CD14-positive monocyte (primary cell): ENCODE measurements at regions not wholly inside any gene's neighbourhood (a gene's known extent, or its start where the extent isn't known, plus 50 kb on each side); places are given as distances from the start of the nearest gene placed in this dataset.

Experiments used
- DNase-seq, 3 donors: peaks; one replicate each; pipeline ENCODE4 v3.0.0-alpha.2; 2011 to 2022
- H2AFZ ChIP-seq: 2 replicates; pipeline ENCODE4 v1.6.0; 2012; ENCODE audit warnings: mild to moderate bottlenecking, low read depth, low read length, inconsistent platforms; ENCODE audit not compliant: insufficient read depth, poor library complexity, severe bottlenecking
- H3K27ac ChIP-seq, 2 donors: 1 replicate in 1 of 2; 2 replicates in 1 of 2; pipeline ENCODE4 v1.5.1; 2012 to 2013; ENCODE audit warnings: low read length in 2 of 2, control low read depth in 1 of 2, inconsistent platforms in 1 of 2, low read depth in 1 of 2, mild to moderate bottlenecking in 1 of 2
- H3K27me3 ChIP-seq, 2 donors: one replicate each; pipeline versions ENCODE4 v1.6.0 to v1.6.1; 2011 to 2013; ENCODE audit warnings: low read length in 2 of 2; ENCODE audit not compliant: control insufficient read depth in 2 of 2, insufficient read depth in 2 of 2
- H3K36me3 ChIP-seq, 2 donors: replicated peaks in 1 of 2; 1 replicate in 1 of 2; 2 replicates in 1 of 2; pipeline versions ENCODE4 v1.5.1 to v1.6.1; 2012 to 2013; ENCODE audit warnings: low read length in 2 of 2, control low read depth in 1 of 2, inconsistent platforms in 1 of 2, mild to moderate bottlenecking in 1 of 2; ENCODE audit not compliant: insufficient read depth in 2 of 2, control insufficient read depth in 1 of 2
- H3K4me1 ChIP-seq, 2 donors: 1 replicate in 1 of 2; 2 replicates in 1 of 2; pipeline versions ENCODE4 v1.5.1 to v1.6.1; 2012 to 2013; ENCODE audit warnings: low read length in 2 of 2, control low read depth in 1 of 2, inconsistent platforms in 1 of 2, mild to moderate bottlenecking in 1 of 2, moderate library complexity in 1 of 2; ENCODE audit not compliant: insufficient read depth in 2 of 2, control insufficient read depth in 1 of 2
- H3K4me2 ChIP-seq: replicated peaks from 2 replicates; pipeline ENCODE3; 2012; ENCODE audit warnings: low read length, moderate library complexity, mild to moderate bottlenecking; ENCODE audit not compliant: poor library complexity, severe bottlenecking; ENCODE audit errors: extremely low read depth
- H3K4me3 ChIP-seq, 3 experiments: fragments of 200-600 bp in 1 of 3; sonication (generic) in 1 of 3; replicated peaks in 1 of 3; 1 replicate in 2 of 3; 2 replicates in 1 of 3; pipeline ENCODE4 v1.5.1; 2011 to 2013; ENCODE audit warnings: low read length in 3 of 3, mild to moderate bottlenecking in 3 of 3, control low read depth in 2 of 3, low read depth in 2 of 3, inconsistent platforms in 1 of 3, moderate library complexity in 1 of 3
- H3K79me2 ChIP-seq: 2 replicates; pipeline ENCODE4 v1.6.0; 2012; ENCODE audit warnings: mild to moderate bottlenecking, control low read depth, inconsistent platforms, low read length, moderate library complexity; ENCODE audit not compliant: insufficient read depth
- H3K9ac ChIP-seq: 2 replicates; pipeline ENCODE4 v1.6.0; 2017; ENCODE audit warnings: low read length, mild to moderate bottlenecking; ENCODE audit not compliant: insufficient read depth, poor library complexity, severe bottlenecking
- H3K9me3 ChIP-seq, 2 donors: replicated peaks in 1 of 2; 1 replicate in 1 of 2; 2 replicates in 1 of 2; pipeline versions ENCODE4 v1.5.1 to v1.6.1; 2012 to 2013; ENCODE audit warnings: low read length in 2 of 2, control low read depth in 1 of 2; ENCODE audit not compliant: control insufficient read depth in 1 of 2, insufficient read depth in 1 of 2
- H4K20me1 ChIP-seq: 2 replicates; pipeline ENCODE4 v1.6.0; 2012; ENCODE audit warnings: mild to moderate bottlenecking, low read length, control low read depth, moderate library complexity; ENCODE audit not compliant: insufficient read depth
- H3K27ac Mint-ChIP-seq, 7 donors: one replicate each; pipeline ENCODE4 v1.8.0; 2020; ENCODE audit warnings: mild to moderate bottlenecking in 7 of 7, mixed read lengths in 7 of 7, moderate library complexity in 6 of 7, inconsistent platforms in 2 of 7
- H3K27me3 Mint-ChIP-seq, 3 donors: one replicate each; pipeline ENCODE4 v1.8.0; 2021 to 2022; ENCODE audit warnings: low read depth in 3 of 3, mild to moderate bottlenecking in 3 of 3, mixed read lengths in 3 of 3, moderate library complexity in 3 of 3, inconsistent platforms in 1 of 3
- H3K36me3 Mint-ChIP-seq, 2 donors: one replicate each; pipeline ENCODE4 v1.8.0; 2020; ENCODE audit warnings: mixed read lengths in 2 of 2, inconsistent platforms in 1 of 2, mild to moderate bottlenecking in 1 of 2
- H3K4me1 Mint-ChIP-seq: one replicate; pipeline ENCODE4 v1.8.0; 2020; ENCODE audit warnings: mild to moderate bottlenecking, mixed read lengths
- H3K4me3 Mint-ChIP-seq, 2 donors: one replicate each; pipeline ENCODE4 v1.8.0; 2020; ENCODE audit warnings: mild to moderate bottlenecking in 2 of 2, mixed read lengths in 2 of 2, moderate library complexity in 1 of 2
- H3K9me3 Mint-ChIP-seq, 7 donors: one replicate each; pipeline ENCODE4 v1.8.0; 2020 to 2022; ENCODE audit warnings: mixed read lengths in 7 of 7, mild to moderate bottlenecking in 6 of 7, moderate library complexity in 6 of 7, inconsistent platforms in 2 of 7
- WGBS: methylation state at CpG from one replicate; pipeline ENCODE4 v1.1.5; 2013; ENCODE audit warnings: missing lambda C conversion rate; ENCODE audit not compliant: insufficient coverage; 5-methylcytosine and 5-hydroxymethylcytosine counted together
- intact Hi-C, 2 donors: fragments of 100-400 bp; cut with micrococcal nuclease; formaldehyde crosslinking; loops; one replicate each; pipeline versions ENCODE4 v1.15.0 to v1.15.1; 2023
- TF ChIP-seq, protein P1 (sequence below): fragments of 200-600 bp; IDR thresholded peaks from one replicate; pipeline ENCODE4 v1.8.0; 2022; ENCODE audit warnings: antibody characterized with exemption, mild to moderate bottlenecking

DNA sequence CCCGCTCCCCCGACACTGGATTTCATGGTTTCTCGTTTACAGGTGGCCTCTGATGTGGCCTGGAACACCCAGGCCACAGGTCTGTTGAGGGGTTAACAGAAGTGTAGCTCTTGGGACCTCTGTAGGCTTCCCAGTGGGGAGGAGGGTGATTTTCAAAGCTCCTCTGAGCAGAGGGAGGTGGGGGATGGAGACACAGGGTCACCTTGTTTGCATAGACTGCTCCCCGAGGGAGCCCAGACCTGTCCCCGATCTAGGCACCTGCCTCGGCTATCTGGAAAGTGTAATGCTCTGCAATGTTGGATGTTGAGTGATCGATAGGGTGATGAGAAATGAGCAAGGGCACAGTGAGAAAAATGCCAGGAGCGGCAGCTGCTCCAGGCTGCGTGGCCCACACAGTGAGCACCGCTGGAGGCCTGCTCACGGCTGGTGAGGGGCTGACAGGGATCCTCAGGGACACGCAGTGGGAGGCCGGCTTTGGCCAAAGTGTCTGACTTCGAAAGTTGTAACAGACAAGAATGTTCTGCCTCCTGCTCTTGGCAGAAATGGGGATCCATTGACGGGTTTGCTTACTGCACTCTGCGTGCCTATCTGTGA lies 594.1 kb downstream of the BRD1 start:
- no peaks in the 10 kb centered on the region for H3K27me3 ChIP-seq
- WGBS = 89% methylated on average over 14 of the region's 16 CpGs
- no peak overlapping the region for H3K4me3 Mint-ChIP-seq
- no peak overlapping the region for H3K27ac ChIP-seq
- H3K36me3 Mint-ChIP-seq = no peaks in the 10 kb centered on the region
- no peak overlapping the region for H2AFZ ChIP-seq
- TF ChIP-seq, protein P1, sequence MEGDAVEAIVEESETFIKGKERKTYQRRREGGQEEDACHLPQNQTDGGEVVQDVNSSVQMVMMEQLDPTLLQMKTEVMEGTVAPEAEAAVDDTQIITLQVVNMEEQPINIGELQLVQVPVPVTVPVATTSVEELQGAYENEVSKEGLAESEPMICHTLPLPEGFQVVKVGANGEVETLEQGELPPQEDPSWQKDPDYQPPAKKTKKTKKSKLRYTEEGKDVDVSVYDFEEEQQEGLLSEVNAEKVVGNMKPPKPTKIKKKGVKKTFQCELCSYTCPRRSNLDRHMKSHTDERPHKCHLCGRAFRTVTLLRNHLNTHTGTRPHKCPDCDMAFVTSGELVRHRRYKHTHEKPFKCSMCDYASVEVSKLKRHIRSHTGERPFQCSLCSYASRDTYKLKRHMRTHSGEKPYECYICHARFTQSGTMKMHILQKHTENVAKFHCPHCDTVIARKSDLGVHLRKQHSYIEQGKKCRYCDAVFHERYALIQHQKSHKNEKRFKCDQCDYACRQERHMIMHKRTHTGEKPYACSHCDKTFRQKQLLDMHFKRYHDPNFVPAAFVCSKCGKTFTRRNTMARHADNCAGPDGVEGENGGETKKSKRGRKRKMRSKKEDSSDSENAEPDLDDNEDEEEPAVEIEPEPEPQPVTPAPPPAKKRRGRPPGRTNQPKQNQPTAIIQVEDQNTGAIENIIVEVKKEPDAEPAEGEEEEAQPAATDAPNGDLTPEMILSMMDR = no peak
- H4K20me1 ChIP-seq = no peaks in the 10 kb centered on the region
- no peak overlapping the region for H3K9ac ChIP-seq
- H3K79me2 ChIP-seq = no peaks in the 10 kb centered on the region
- H3K36me3 ChIP-seq = no peaks in the 10 kb centered on the region
- no peak overlapping the region for H3K27ac Mint-ChIP-seq
- no peaks in the 10 kb centered on the region for H3K4me1 Mint-ChIP-seq
- no peaks in the 10 kb centered on the region for H3K9me3 ChIP-seq
- intact Hi-C loops = no loop called here
- H3K4me3 ChIP-seq = no peak overlapping the region
- peaks cover 0 to 4% (median 0%) of the 10 kb centered on the region in 7 donors for H3K9me3 Mint-ChIP-seq
- no peak for DNase-seq
- H3K4me1 ChIP-seq = no peaks in the 10 kb centered on the region
- H3K4me2 ChIP-seq = no peak overlapping the region
- peaks cover 0 to 4% (median 3%) of the 10 kb centered on the region in 3 donors for H3K27me3 Mint-ChIP-seq

DNA sequence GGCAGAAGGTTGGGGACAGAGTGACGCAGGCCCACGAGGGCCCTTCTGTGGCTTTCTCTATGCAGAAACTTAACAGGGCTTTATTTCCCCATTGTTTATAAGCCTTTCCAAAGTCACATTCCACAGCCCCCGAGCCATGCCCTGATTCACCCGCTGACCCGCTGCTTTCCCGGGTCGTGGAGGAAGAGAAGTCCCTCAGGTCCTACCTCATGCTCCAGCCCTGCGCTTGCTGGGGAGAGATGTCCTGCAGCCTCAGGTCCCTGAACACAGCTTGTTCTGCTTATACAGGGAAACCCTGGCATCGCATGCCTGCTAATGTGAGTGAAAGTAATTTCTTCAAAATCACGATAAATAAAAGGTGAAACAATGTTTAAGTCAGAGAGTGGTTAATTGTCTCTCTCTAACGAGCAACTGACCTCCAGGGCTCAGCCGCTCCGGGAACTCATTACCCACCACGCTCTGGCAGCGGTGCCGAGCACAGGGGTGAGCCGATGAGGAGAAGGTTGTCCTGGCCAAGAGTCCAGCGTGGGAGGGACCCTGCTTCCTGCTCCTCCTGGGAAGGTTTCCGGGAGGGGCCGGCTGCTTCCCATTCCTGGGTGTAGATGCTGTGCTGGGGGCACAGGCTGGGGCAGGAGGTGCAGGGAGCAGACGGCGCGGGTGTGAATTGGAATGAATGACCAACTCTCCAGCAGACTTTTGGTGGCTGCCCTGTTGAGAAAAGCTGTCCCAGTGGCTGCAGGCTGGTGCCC lies 595.2 kb downstream of the BRD1 start:
- TF ChIP-seq, protein P1 = no peak
- H3K27ac Mint-ChIP-seq = no peak overlapping the region
- H3K27me3 Mint-ChIP-seq = peaks cover 0 to 4% (median 3%) of the 10 kb centered on the region in 3 donors
- intact Hi-C loops = no loop called here
- peaks cover 0 to 4% (median 0%) of the 10 kb centered on the region in 7 donors for H3K9me3 Mint-ChIP-seq
- H3K79me2 ChIP-seq = no peaks in the 10 kb centered on the region
- 82% methylated on average over 19 of the region's 23 CpGs for WGBS
- H3K4me3 Mint-ChIP-seq = no peak overlapping the region
- H4K20me1 ChIP-seq = no peaks in the 10 kb centered on the region
- no peaks in the 10 kb centered on the region for H3K36me3 Mint-ChIP-seq
- no peaks in the 10 kb centered on the region for H3K27me3 ChIP-seq
- H3K27ac ChIP-seq = no peak overlapping the region
- no peak for DNase-seq
- no peak overlapping the region for H3K4me2 ChIP-seq
- H3K9ac ChIP-seq = no peak overlapping the region
- no peaks in the 10 kb centered on the region for H3K9me3 ChIP-seq
- H3K4me3 ChIP-seq = no peak overlapping the region
- no peaks in the 10 kb centered on the region for H3K4me1 ChIP-seq
- H2AFZ ChIP-seq = no peak overlapping the region
- no peaks in the 10 kb centered on the region for H3K4me1 Mint-ChIP-seq
- H3K36me3 ChIP-seq = no peaks in the 10 kb centered on the region
